HG03095 (cell line): ENCODE measurements at regions not wholly inside any gene's neighbourhood (a gene's known extent, or its start where the extent isn't known, plus 50 kb on each side); places are given as distances from the start of the nearest gene placed in this dataset.

Experiments used
- ATAC-seq: cut with Tn5 transposase; IDR thresholded peaks from one replicate; pipeline ENCODE4 v1.9.1; 2021; ENCODE audit warnings: moderate library complexity; ENCODE audit not compliant: unreplicated experiment

GRCh38 chr18:59848002-59848401 lies 51.8 kb upstream of the PMAIP1 start:
- peak; percentile 31 for ATAC-seq

GRCh38 chr18:59847491-59847846 lies 52.3 kb upstream of the PMAIP1 start:
- ATAC-seq: peak; percentile 18

- peak; percentile 97 for ATAC-seq
Measured at GRCh38 chr18:59846814-59847490, 52.8 kb upstream of the PMAIP1 start.

- no peak for ATAC-seq
Measured at GRCh38 chr18:59842947-59843346, 56.8 kb upstream of the PMAIP1 start.

- ATAC-seq: no peak
Measured at GRCh38 chr18:59839931-59840685, 59.7 kb upstream of the PMAIP1 start.

GRCh38 chr18:59839246-59839645 lies 60.5 kb upstream of the PMAIP1 start:
- ATAC-seq: no peak

GRCh38 chr18:59837586-59837985 lies 62.2 kb upstream of the PMAIP1 start:
- peak; percentile 41 for ATAC-seq

GRCh38 chr18:59835605-59836379 lies 64.0 kb upstream of the PMAIP1 start:
- peak; percentile 59 for ATAC-seq

GRCh38 chr18:59834267-59834666 lies 65.5 kb upstream of the PMAIP1 start:
- peak; percentile 38 for ATAC-seq

GRCh38 chr18:59833785-59834184 lies 66.0 kb upstream of the PMAIP1 start:
- peak; percentile 69 for ATAC-seq

GRCh38 chr18:59823596-59824195 lies 76.1 kb upstream of the PMAIP1 start:
- ATAC-seq: peak; percentile 62

GRCh38 chr18:59822612-59823550 lies 76.9 kb upstream of the PMAIP1 start:
- no peak for ATAC-seq

GRCh38 chr18:59821983-59822382 lies 77.8 kb upstream of the PMAIP1 start:
- no peak for ATAC-seq

GRCh38 chr18:59820663-59821062 lies 79.1 kb upstream of the PMAIP1 start:
- ATAC-seq: no peak

GRCh38 chr18:59818769-59819168 lies 81.0 kb upstream of the PMAIP1 start:
- ATAC-seq: no peak

GRCh38 chr18:59814891-59815290 lies 84.9 kb upstream of the PMAIP1 start:
- ATAC-seq: no peak

- ATAC-seq: no peak
Measured at GRCh38 chr18:59813942-59814341, 85.9 kb upstream of the PMAIP1 start.

GRCh38 chr18:59810735-59811520 lies 88.9 kb upstream of the PMAIP1 start:
- no peak for ATAC-seq

- no peak for ATAC-seq
Measured at GRCh38 chr18:59810183-59810582, 89.6 kb upstream of the PMAIP1 start.
